ENCODE measurements at regions not wholly inside any gene's neighbourhood (a gene's known extent, or its start where the extent isn't known, plus 50 kb on each side); places are given as distances from the start of the nearest gene placed in this dataset.

GRCh38 chr1:240706150-240706935 lies 94.4 kb upstream of the GREM2 start:
- Histone ChIP-seq H3K4me1 (no peaks in the 10 kb centered on the region), H3K27me3 (replicated peaks in 1 of 7) (peaks cover 0 to 4% (median 0%) of the 10 kb centered on the region in 7 donors), H3K27ac (no peak overlapping the region), H3K4me3 (no peak overlapping the region), H3K36me3 (no peaks in the 10 kb centered on the region), H3K9me3 (no peaks in the 10 kb centered on the region)
- intact Hi-C loops (cut with DNase I; ENCODE audit: low total_unique reads): no loop called here
- 57 to 70% (median 60%) methylated on average over 7 of the region's 7 CpGs for whole genome bisulfite sequencing, 5 donors
- TF ChIP-seq POLR2AphosphoS5 (IDR thresholded peaks at IDR 0.05): no peak
- no peak for TF ChIP-seq CTCF (IDR thresholded peaks at IDR 0.05 in 8 of 11, conservative IDR thresholded peaks at IDR 0.05 in 3 of 11)
- TF ChIP-seq POLR2A (IDR thresholded peaks at IDR 0.05): no peak
- DNase-seq: no peak

- no peak for DNase-seq
- Histone ChIP-seq H3K9me3 (no peaks in the 10 kb centered on the region), H3K4me1 (no peaks in the 10 kb centered on the region), H3K27ac (no peak overlapping the region), H3K36me3 (no peaks in the 10 kb centered on the region), H3K27me3 (replicated peaks in 1 of 7) (peaks cover 0 to 4% (median 0%) of the 10 kb centered on the region in 7 donors), H3K4me3 (no peak overlapping the region)
- TF ChIP-seq CTCF (IDR thresholded peaks at IDR 0.05 in 8 of 11, conservative IDR thresholded peaks at IDR 0.05 in 3 of 11) (no peak), POLR2A (IDR thresholded peaks at IDR 0.05) (no peak), POLR2AphosphoS5 (IDR thresholded peaks at IDR 0.05) (no peak)
- intact Hi-C loops (cut with DNase I; ENCODE audit: low total_unique reads): no loop called here
- whole genome bisulfite sequencing, 5 donors: 76 to 83% (median 77%) methylated on average over 3 of the region's 3 CpGs
Measured at GRCh38 chr1:240705579-240705978, 93.6 kb upstream of the GREM2 start.

- Histone ChIP-seq H3K4me3 (no peak overlapping the region), H3K27ac (no peak overlapping the region), H3K36me3 (no peaks in the 10 kb centered on the region), H3K27me3 (replicated peaks in 1 of 7) (peaks cover 0 to 4% (median 0%) of the 10 kb centered on the region in 7 donors), H3K9me3 (no peaks in the 10 kb centered on the region), H3K4me1 (no peaks in the 10 kb centered on the region)
- TF ChIP-seq POLR2AphosphoS5 (IDR thresholded peaks at IDR 0.05) (no peak), POLR2A (IDR thresholded peaks at IDR 0.05) (no peak), CTCF (IDR thresholded peaks at IDR 0.05 in 8 of 11, conservative IDR thresholded peaks at IDR 0.05 in 3 of 11) (no peak)
- DNase-seq: no peak
- intact Hi-C loops (cut with DNase I; ENCODE audit: low total_unique reads): no loop called here
- WGBS, 5 donors: 72 to 83% (median 75%) methylated on average over 5 of the region's 5 CpGs
Measured at GRCh38 chr1:240701412-240701811, 89.5 kb upstream of the GREM2 start.

GRCh38 chr1:240695416-240695815 lies 83.5 kb upstream of the GREM2 start:
- no peak for DNase-seq
- H3K27ac ChIP-seq: no peak overlapping the region
- no peaks in the 10 kb centered on the region for H3K36me3 ChIP-seq
- WGBS, 5 donors: 77 to 94% (median 89%) methylated on average over 4 of the region's 4 CpGs
- H3K9me3 ChIP-seq: no peaks in the 10 kb centered on the region
- no peak overlapping the region for H3K4me3 ChIP-seq
- TF ChIP-seq CTCF (IDR thresholded peaks at IDR 0.05 in 8 of 11, conservative IDR thresholded peaks at IDR 0.05 in 3 of 11) (no peak), POLR2A (IDR thresholded peaks at IDR 0.05) (no peak), POLR2AphosphoS5 (IDR thresholded peaks at IDR 0.05) (no peak)
- intact Hi-C loops (cut with DNase I; ENCODE audit: low total_unique reads): no loop called here
- no peaks in the 10 kb centered on the region for H3K4me1 ChIP-seq
- H3K27me3 ChIP-seq (replicated peaks in 1 of 7): peaks cover 0 to 20% (median 0%) of the 10 kb centered on the region in 7 donors
